Mammary epithelial cell (primary cell): ENCODE measurements at regions not wholly inside any gene's neighbourhood (a gene's known extent, or its start where the extent isn't known, plus 50 kb on each side); places are given as distances from the start of the nearest gene placed in this dataset.

Experiments used
- EZH2 ChIP-seq: IDR thresholded peaks from 2 replicates; pipeline ENCODE4 v1.6.1; 2012; ENCODE audit warnings: low read length, inconsistent platforms, borderline replicate concordance
- TF ChIP-seq, protein P1 (sequence below), 2 donors: IDR thresholded peaks in 1 of 2; conservative IDR thresholded peaks in 1 of 2; 2 replicates each; pipeline ENCODE4 v1.5.1; 2011 to 2012; ENCODE audit warnings: inconsistent platforms in 2 of 2, low read length in 2 of 2, mild to moderate bottlenecking in 2 of 2, control low read depth in 1 of 2, low read depth in 1 of 2; ENCODE audit not compliant: insufficient read depth in 1 of 2; ENCODE audit errors: extremely low read depth in 1 of 2

DNA sequence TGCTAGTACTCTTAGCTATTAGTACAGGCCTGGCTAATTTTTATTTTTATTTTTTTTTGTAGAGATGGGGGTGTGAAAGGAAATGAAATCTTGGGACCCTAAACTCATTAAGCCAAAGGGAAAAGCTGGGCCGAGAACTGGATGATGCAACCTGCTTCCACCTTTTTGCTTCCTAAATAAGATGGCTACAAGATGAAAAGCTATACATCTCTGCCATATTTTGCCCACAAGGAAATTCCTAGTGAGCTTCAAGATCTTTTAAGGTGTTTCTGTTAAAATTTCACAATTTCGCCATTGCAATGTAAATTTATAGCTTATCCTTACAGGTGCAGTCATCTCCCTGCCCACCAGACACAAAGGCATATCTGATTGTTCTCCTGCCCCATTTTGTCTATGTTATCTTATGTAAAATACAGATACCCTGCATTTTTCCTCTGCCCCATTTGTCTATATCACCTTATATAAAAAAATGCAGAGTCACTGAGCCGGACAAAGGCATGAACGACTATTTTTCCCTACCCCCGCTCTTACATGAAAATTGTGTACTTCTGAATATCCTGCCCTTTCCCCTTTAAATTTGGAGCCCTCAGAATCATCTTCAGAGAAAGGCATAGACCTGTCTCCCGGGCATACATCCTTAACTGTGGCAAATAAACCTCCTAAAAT lies 112.0 kb upstream of the SLC38A2 start:
- TF ChIP-seq EZH2: no peak
- TF ChIP-seq, protein P1, sequence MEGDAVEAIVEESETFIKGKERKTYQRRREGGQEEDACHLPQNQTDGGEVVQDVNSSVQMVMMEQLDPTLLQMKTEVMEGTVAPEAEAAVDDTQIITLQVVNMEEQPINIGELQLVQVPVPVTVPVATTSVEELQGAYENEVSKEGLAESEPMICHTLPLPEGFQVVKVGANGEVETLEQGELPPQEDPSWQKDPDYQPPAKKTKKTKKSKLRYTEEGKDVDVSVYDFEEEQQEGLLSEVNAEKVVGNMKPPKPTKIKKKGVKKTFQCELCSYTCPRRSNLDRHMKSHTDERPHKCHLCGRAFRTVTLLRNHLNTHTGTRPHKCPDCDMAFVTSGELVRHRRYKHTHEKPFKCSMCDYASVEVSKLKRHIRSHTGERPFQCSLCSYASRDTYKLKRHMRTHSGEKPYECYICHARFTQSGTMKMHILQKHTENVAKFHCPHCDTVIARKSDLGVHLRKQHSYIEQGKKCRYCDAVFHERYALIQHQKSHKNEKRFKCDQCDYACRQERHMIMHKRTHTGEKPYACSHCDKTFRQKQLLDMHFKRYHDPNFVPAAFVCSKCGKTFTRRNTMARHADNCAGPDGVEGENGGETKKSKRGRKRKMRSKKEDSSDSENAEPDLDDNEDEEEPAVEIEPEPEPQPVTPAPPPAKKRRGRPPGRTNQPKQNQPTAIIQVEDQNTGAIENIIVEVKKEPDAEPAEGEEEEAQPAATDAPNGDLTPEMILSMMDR (conservative IDR thresholded peaks at IDR 0.05 in 1 of 2, IDR thresholded peaks at IDR 0.05 in 1 of 2; ENCODE audit: extremely low read depth in 1 of 2, insufficient read depth in 1 of 2, low read depth in 1 of 2, low read length in 2 of 2): no peak
